HG03571 (cell line): ENCODE measurements at regions not wholly inside any gene's neighbourhood (a gene's known extent, or its start where the extent isn't known, plus 50 kb on each side); places are given as distances from the start of the nearest gene placed in this dataset.

Experiments
- ATAC-seq: cut with Tn5 transposase; IDR thresholded peaks from one replicate; pipeline ENCODE4 v1.9.1; 2021; ENCODE audit not compliant: unreplicated experiment

DNA sequence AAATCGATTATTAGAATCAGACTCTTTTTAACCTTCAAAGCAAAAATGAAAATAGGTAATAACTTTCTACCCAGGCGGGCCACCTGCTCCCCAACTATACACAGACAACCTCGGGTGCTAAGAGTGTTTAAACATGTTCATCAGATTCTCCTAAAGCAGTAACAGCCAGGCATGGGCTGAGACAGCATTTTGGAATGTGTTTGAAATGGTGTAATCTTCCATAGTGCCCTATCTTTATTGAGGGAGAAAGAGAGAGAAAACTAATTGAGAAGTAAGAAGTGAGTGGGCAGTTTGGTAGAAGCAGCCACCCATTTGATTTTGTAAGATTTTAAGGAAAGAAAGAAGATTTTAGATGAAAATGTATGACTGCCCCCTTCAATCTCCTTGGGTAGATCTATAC is 196.1 kb upstream of the CTAGE1 start:
- ATAC-seq = no peak

DNA sequence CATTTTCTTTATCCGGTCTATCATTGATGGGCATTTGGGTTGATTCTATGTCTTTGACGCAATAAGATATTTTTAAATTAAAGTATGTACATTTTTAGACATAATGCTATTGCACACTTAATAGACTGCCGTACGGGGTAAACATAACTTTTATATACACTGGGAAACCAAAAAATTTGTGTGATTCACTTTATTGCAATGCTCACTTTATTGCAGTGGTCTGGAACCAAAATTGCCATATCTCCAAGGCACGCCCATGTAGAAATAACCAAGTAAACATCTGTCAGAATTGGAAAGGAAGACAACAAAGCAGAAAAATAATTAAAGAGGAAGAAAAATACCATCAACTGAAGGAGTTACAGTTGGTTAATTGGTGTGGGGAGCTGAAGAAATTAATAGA is 205.8 kb upstream of the CTAGE1 start:
- ATAC-seq = no peak

DNA sequence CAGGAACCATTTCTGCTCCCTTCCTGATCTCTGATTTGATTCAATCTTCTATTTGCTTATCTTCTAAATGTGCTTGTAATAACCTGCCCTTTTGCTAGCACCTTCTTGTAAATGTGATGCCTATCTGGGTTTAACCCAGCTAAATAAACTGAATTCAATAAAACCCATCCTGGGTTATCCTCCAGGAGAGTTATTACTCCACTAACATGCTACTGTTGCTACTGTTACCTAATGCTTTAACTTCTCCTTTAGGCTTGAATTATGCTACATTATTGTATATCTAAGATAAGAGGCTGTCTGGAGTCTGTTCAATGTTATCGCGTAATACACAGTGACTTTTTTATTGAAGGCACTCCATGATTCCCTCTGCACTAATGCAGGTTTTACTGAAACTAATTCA is 206.5 kb upstream of the CTAGE1 start:
- no peak for ATAC-seq

DNA sequence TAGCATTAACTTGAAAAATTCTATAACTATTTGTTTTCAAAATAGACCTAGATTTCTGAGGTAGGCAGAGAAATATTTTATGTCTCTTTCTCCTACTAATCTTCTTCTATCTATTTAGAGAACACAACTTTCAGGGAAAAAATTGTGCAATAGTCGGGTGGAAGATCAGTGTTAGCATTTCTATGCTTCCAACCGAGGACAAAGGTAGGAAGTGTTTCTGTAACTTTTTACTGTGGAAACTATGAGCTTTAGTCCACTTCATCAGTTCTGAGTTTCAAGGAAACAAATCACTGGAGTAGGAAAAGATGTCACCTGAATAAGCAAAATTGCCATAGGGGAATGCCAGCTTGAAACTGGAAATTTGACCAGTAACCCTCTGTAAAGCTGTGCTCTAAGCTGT is 207.7 kb upstream of the CTAGE1 start:
- ATAC-seq = no peak

DNA sequence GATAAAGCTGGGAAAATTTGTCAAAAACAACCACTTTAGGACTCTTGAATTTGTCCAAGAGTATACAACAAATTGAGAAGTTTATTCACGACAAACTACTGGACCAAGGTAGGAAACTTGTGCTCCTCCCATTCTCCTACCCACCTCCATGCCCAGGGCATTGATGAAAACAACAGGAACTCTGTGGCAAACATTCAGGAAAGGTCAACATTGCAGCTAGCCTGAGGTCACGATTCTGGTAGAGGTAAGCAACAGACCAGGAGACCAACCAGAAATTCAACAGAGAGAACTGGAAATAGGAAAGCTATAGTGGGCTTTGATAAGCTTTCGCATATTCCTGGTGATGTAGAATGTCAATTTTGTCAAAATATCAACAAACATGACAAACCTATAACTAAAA is 209.1 kb upstream of the CTAGE1 start:
- no peak for ATAC-seq

DNA sequence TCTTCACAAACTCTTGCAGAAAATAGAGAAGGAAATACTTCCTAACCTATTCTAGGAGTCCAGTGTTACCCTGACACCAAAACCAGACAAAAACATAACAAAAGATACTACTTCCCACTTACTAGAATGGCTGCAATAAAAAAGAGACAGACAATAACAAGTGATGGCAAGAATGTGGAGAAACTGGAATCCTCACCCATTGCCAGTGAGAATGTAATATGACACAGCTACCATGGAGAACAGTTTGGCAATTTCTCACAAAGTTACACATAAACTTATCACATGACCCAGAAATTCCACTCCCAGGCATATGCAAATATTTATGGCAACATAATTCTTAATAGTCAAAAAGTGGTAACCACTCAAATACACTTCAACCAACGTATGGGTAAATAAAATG is 209.8 kb upstream of the CTAGE1 start:
- ATAC-seq = no peak

DNA sequence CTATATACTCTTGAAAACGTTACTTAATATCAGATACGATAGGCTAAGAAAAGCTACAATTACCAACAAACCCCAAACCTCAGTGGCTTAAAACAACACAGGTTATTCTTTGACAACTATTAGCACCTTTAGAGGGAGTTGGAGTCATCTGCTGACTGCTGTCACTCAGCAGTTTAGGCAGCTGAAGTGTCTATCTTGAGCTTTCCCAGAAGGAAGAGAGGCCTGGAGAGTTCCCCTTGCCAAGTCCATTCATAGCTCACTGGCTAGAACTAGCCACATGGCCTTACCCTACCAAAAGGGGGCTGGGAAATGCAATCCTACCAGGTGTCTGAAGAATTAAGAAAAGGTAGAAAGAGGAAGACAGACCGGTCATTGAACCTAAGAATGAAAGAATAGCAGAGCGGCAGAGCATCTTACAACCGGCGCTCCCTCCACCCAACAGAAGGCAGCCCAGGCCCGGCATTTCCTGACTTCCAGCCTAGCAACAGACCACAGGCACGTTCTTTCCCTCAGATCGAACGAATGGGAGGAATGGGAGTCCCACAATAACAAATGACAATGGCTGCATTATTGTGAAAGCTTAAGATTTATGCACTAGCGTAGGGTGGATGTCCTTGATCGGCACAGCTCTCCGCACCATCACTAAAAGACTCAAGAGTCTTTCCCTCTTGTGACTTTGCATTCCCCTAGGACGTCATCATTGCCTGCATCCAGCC is 211.2 kb upstream of the CTAGE1 start:
- no peak for ATAC-seq

DNA sequence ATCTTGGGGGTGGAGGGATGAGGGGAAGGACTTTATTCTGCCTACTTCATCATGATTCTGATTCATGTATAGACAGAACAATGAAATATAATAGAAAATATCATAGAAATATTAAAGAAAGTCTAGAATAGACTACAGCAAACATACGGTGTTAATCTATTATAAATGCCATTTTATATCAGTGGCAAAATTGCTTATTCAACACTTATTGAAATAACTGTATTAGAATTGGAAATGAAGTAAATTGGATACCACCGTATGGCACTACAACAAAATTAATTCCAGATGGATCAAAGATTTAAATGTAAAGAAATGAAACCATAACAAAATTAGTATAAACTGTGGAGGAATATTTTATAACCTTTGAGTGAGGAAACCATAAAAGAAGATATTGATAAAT is 213.3 kb upstream of the CTAGE1 start:
- no peak for ATAC-seq

DNA sequence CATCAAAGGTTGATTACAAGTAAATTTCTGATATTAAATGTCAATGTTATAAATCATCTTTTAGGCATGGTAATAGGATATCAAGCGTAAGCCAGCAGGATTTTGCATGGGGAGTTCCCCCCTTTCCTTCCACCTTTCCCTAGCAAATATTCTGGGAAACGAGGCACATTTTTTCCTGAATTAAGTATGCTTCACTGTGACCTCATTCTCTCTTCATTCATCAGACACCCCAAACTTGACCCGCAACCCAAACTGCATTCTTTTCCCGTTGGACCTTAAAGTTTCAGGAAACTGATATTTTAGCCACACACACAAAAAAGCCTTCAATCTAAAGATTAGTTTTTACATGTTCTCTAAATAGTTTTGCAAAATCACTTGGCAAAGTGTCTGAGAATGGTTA is 214.5 kb upstream of the CTAGE1 start:
- ATAC-seq = no peak

DNA sequence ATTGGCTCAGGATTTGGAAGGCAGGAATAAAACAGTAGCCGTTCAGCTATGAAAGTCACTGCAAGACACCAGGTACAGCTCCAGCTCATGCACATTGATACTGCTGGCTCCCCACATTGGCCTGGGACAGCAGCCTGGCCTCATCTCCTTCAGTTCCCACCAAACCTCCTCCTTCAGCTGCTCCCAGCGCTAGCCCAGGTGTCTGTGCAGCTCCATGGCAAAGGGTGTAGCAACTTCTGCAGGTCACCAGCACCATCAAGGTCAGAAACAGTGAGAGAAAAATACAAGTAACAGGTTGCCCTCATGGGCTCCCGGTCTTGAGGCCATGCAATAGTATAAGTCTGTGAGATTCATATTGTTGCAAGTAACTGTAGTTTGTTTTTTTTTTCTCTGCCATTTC is 216.7 kb upstream of the CTAGE1 start:
- ATAC-seq = no peak

DNA sequence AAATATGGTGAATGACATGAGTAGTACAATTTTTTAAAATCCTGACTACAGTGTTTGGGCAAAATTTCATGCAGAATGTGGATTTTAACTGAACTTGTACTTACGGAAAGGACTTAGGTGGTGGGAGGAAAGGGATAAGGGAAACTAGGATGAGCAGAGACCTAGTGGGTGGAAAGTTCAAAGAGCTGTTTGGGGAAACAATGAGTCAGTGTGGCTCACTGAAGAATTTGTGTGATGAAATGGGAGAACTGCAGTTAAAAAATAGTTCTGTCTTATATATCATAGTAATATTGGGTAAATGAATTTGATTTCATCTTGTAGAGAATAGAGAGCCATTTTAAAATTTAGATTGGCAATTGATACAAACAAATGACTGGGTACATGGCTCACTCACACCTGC is 220.1 kb upstream of the CTAGE1 start:
- ATAC-seq = no peak

DNA sequence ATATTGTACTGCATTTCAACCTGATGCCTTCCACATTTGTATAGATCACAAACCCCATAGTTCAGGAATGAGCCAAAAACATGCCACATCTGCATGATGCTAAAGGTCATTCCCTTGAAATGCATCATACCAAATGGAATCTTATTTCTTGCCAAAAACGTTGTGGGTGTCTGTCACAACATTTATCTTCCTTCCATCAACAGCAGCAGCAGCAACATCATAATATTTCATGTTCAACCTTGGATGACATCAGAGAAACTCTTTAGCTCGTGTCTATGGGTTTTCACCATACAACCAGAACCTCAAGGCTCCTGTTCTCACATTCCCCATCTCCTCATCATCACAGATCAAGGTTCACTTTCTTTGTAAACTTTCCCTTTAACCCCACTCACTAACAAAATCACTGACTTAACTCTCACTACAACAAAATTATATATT is 221.3 kb upstream of the CTAGE1 start:
- ATAC-seq = no peak

DNA sequence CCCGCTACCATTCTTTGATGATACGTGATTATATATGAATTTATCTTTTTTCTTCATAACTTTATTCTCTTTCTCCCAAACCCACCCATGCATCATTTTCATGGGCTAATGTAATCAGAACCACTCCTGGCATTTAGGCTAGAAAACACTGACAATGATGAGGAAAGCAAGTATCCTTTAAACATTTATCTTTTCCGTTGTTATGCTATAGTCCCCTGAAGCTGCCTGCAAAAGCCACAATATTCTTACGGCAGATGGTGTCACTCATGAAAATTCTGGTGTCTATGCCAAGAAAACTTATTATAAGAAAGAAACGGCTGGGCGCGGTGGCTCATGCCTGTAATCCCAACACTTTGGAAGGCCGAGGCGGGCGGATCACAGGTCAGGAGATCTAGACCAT is 221.8 kb upstream of the CTAGE1 start:
- ATAC-seq = no peak

DNA sequence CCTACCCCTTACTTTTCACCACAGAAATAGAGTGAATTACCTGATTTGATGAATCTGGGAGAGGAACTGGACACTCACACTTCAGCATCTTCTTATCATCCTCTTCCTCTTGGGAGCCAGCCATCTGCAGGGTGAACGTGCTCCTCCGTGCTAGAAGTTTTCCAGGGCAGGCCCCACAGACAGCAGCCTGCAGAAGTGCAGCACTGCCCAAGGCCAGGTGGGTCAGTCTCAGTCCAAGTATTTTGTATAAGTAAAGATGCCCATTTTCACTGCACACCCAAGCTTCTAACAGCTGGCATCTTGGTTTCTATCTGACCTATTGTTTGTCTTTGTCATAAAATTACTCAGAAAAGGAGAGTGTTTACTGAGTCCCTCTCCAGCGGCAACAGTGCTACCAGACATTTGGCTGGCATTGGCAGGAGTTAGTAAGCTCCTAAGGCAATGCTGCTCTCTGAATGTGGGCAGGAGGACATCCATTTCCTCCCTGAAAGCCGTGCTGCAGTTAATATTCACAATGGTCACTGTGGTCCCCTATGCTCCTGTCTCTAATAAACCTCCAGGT is 222.6 kb upstream of the CTAGE1 start:
- ATAC-seq = no peak

DNA sequence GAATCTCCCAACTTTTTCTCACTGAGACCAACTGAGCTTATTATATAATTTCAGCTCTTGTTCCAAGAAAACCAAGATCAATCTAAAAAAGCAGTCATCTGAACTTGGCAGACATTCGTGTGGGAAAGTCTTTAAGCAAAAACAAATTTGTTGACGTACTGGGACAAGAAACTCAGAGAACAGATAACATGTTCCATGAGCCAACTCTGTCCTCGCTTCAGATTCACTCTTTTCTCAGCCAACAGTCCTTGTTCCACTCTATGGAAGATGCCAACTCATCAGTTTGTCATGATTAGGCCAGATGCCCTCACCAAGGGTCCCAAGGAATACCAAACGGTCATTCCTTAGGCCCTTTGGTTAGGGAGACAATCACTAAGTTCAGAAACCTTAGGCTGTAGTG is 224.2 kb upstream of the CTAGE1 start:
- ATAC-seq = no peak

DNA sequence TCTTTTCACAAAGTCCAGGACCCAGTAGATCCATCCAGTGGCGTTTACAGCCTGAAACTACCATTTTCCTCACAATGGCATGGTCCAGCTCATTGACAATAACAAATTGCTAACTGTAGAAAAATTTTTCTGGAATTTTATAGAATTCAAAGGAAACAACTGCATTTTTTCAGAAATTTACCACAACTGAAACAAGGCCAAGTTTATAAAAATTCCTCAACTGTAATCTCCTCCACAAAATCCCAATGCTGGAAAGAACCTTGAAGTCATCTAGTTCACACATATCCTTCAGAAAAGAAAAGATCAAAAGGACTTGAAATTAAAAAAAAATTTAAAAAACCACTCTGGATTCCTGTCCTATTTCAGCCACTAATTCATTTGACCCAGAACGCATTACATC is 226.0 kb upstream of the CTAGE1 start:
- ATAC-seq = no peak

DNA sequence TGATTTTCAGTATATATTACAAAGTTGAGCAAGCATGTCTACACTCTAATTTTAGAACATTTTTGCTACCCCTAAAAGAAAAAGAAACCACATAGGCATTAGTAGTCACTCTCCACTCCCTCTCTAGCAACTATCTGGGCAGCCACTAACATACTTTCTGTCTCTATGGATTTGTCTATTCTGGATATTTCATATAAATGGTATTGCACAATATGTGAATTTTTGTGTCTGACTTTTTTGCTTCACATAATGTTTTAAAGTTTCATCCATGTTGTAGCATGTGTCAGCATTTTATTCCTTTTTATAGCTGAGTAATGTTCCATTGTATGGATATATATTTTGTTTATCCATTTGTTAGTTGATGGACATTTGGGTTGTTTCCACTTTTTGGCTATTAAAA is 232.5 kb upstream of the CTAGE1 start:
- ATAC-seq = no peak

DNA sequence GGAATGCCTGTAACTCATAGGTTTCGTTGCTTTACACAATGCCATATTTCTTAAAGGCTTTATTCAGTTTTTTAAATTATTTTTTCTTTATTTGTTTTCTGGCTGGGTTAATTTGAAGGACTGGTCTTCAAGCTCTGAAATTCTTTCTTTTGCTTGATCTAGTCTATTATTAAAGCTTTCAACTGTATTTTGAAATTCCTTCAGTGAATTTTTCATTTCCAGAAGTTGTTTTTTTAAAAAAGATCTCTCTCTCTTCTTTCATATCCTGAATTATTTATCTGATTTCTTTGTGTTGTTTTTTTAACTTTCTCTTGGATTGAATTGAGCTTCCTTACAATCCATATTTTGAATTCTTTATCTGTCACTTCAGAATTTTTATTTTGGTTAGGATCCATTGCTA is 239.9 kb upstream of the CTAGE1 start:
- ATAC-seq = no peak

DNA sequence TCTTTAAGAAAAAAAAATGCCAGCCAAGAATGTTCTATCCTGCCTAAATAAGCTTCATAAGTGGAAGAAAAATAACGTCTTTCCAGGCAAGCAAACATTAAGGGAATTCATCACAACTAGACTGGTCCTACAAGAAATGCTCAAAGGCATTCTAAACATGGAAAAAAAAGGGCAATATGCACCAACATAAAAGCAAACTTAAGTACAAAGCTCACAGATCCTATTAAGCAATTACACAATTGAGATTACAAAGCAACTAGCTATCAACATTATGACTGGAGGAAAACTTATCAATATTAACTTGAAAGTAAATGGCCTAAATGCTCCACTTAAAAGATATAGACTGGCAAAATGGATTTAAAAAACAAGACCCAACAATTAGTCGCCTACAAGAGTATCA is 240.6 kb upstream of the CTAGE1 start:
- ATAC-seq = no peak

DNA sequence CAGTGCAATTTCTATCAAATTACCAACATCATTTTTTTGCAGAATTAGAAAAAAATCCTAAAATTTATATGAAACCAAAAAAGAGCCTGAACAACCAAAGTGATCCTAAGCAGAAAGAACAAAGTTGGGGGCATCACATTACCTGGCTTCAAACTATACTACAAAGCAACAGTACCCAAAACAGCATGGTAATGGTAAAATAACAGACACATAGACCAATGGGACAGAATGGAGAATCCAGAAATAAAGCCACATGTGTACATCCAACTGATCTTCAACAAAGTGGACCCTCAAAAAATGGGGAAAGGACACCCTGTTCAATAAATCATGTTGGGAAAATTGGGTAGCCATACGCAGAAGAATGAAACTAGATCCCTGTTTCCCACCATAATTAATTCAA is 245.7 kb upstream of the CTAGE1 start:
- no peak for ATAC-seq

DNA sequence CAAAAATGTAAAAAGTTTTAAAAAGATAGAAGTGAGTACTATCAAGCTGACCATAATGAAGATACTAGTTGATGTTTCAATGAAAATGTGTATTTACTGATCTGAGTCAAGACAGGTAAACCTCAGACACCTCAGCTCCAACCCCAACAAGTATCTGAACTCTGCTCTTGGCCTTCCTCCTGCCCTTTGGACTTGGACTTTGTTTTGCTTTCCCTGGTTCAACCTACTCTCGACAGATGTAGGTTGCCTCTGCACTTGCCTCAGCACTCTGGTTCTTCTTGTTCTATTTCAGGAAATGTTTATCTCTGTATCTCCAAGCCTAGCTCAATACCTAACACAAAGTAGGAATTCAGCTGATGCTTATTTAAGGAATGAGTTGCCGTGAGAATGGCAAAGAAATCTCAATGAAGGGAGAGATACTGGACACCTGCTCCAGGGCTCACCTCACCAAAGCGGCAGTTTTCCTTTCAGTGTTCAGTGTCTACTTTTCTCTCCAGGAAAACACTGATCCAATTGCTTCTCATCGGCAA is 248.8 kb upstream of the CTAGE1 start:
- ATAC-seq = no peak

DNA sequence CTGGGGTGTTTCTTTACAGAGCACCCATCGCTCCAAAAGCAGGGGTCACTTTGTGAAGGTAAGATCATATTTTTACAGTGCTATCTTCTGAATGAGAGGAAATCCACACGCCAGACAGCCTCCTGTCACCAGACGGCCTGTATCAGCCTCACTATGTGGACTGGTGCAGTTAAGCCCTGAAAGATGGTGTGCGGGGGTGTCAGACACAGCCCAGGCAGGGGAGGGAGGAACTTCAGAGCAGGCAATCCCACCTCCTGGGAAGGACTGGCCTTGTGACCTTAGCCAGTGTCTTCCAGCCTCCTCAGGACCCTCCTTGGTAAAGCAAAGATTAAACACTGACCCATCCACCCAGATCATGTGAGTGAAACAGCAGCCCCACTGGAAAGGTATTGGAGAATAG is 249.4 kb upstream of the CTAGE1 start:
- ATAC-seq = no peak
